ENCODE measurements at regions not wholly inside any gene's neighbourhood (a gene's known extent, or its start where the extent isn't known, plus 50 kb on each side); places are given as distances from the start of the nearest gene placed in this dataset.

DNA sequence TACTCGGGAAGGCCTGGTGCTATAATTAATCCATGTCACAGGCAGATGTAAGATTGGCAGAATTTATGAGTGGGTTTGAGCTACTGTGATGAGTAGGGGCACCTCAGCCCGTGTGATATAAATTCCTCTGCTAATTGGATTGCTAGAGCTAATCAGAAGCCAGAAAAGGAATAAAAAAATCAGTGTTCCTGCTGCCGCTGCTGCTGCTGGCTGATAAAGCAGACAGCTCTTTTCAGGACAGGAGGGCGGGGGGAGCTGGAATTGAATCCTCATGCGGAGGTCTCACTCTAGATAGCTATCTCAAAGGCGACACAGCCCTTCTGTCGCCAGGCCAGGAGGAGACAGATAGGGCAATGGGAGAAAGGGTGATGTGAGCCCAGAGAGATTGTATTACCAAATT is 182.7 kb upstream of the ZFHX3 start:
- TF ChIP-seq POLR2A (IDR thresholded peaks at IDR 0.05; ENCODE audit: low read length): no peak
- no peak for TF ChIP-seq GATA1 (IDR thresholded peaks at IDR 0.05; ENCODE audit: low read depth, low read length)
